ENCODE measurements at regions not wholly inside any gene's neighbourhood (a gene's known extent, or its start where the extent isn't known, plus 50 kb on each side); places are given as distances from the start of the nearest gene placed in this dataset.

GRCh38 chr4:14178421-14178820, 550.9 kb upstream of the BOD1L1 start:
- TF ChIP-seq CTCF (IDR thresholded peaks at IDR 0.05 in 4 of 5, conservative IDR thresholded peaks at IDR 0.05 in 1 of 5) (no peak), POLR2A (IDR thresholded peaks at IDR 0.05) (no peak)

Measured in gastrocnemius medialis (tissue), 4 donors.